Activated naive CD4-positive, alpha-beta T cell (primary cell): ENCODE measurements at regions not wholly inside any gene's neighbourhood (a gene's known extent, or its start where the extent isn't known, plus 50 kb on each side); places are given as distances from the start of the nearest gene placed in this dataset.
"Not testable (repeated sequence)": the region's sequence is repeated elsewhere in the genome, so short reads cannot be mapped to it uniquely, and the experiment has no call there.

Experiments
- DNase-seq, 4 experiments: peaks; one replicate each; lab custom pipeline; 2025; lab: John Stamatoyannopoulos, UW

DNA sequence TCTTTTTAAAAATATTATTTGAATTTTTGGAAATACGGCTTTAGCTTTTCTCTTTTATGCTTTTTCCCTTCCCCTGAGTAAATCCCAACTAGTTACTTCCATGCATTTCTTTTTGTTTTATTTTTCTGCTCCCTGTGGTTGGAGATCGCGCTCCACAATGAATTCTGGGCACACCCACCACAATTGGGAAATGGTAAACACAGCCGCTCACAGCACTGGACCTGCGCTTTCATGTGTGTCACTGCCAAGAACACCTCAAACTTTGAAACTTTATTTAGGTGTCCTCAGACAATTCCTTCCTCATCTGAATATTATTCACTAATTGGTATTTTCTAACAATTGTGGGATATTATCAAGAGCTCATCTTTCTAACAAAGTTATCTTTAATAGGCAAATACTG, 82.8 kb upstream of the TMEM18 start:
- DNase-seq, result no peak

DNA sequence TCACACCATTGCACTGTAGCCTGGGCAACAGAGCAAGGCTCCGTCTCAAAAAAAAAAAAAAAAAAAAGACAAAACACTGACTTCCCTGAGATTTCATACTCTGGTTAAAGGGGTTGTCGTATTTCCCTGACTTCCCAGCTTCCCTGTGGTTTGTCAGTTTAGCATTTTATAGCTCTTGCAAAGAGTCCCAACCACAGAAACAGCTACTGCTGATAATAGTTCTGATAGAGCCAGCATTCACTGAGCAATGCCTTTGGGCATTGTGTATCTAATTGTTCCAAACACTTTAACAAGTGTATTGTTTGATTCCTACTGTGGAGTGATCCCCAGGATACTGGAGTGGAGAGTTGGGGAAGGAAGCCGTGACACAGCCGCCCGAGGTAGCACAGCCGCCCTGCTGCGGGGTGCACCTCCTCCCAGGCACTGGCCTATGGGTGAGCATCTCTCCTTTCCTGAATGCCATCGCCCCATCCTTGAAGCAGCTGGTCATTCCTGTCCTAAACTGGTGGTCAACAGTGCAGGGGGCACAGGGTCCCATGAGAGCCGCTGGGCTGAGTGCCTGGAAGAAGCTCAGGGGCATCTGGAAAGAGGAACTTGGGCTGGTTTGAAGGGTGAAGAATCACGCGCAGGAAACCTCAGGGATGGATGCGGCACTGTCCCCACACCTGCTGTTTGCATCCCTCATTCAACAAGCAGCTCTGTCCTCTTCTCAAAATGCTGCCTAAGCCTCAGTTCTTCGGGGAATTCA, 81.0 kb upstream of the TMEM18 start:
- no peak for DNase-seq

DNA sequence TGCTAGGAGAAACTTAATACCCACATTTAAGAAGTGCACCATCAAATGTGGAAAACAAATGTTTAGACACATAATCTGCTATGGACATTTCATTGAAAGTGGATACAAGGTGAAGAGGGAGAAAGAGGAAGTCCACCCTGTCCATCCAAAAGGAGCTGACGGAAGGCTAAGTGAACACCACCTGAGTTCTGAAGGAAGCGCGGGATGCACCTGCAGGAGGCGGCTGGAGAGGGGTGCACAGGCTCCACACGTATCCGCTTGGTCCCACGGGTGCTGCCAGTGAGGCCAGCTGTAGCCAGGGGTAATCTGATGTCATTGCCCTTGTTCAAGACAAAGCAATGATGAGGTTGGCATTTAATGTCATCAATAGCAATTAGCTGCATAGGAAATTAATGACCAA, 75.9 kb upstream of the TMEM18 start:
- no peak for DNase-seq

GRCh38 chr2:751474-751873, 74.3 kb upstream of the TMEM18 start:
- DNase-seq, result no peak

DNA sequence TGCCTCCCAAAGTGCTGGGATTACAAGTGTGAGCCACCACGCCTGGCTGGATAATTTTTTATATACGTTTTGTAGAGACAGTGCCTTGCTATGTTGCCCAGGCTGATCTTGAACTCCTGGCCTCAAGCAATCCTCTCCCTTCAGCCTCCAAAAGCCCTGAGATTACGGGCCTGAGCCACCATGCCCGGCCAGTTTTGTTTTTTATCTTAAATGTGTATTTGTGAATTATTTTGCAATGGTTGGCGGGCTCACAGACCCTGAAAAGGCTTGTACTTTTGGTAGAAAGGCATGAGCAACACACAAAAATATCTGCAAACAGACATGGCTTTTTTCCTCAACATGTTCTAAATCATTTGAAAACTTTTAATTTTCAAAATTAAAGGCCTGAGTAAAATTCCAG, 73.4 kb upstream of the TMEM18 start:
- DNase-seq, result no peak

GRCh38 chr2:747762-748351, 70.7 kb upstream of the TMEM18 start:
- DNase-seq, result no peak

DNA sequence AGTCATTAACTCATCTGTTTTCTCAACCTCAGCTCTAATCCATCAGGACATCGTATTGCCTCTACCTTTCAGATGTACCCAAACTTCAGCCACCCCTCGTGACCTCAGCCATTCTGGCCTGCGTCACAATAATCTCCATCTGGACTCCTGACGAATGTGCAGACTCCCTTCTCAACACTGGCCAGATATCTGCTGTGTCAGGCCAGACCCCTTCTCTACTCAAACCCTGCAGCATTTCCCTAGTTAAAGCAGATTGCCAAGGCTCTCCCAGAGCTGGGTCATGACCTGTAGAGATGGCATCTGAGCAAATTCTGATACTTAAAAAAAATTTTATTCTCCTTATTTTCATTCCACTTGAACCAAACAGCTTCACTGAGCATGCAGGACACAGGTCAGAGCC, 69.5 kb upstream of the TMEM18 start:
- DNase-seq, result no peak

DNA sequence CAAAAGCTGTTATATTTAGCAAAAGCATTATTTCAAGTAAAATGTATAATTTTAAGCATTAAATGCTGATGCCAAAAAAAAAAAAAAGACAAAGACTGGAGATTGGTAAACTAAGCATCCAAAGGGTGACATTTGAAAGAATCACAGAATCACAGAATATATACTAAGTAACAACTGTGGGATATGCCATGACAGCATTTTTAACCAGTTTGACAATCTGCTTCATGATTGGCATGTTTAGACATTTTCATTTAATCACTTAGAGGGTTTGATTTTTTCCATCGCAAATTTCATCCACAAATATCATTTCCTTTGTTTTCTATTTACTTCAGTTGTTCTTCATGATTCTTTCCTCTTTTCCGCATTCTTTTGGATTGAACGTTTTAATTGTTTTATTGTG, 66.9 kb upstream of the TMEM18 start:
- DNase-seq, result no peak

- no peak for DNase-seq
Measured at GRCh38 chr2:742221-742620, 65.0 kb upstream of the TMEM18 start.

DNA sequence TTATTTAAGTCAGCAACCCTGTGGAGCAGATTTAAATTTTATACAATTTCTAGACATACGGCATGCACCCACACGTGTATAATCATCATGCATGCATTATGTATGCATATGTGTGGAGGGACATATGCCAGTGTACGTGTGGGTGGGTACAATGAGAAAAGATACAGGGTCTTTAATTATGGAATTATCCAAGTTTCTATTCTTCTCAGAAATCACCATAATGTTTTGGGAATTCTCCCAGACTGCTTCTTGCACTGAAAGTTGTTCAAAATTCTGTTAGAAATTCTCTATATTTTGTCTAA, 63.9 kb upstream of the TMEM18 start:
- no peak for DNase-seq

GRCh38 chr2:740322-741194, 63.4 kb upstream of the TMEM18 start:
- DNase-seq, result peak; percentile 6 to 38 (median 26)

DNA sequence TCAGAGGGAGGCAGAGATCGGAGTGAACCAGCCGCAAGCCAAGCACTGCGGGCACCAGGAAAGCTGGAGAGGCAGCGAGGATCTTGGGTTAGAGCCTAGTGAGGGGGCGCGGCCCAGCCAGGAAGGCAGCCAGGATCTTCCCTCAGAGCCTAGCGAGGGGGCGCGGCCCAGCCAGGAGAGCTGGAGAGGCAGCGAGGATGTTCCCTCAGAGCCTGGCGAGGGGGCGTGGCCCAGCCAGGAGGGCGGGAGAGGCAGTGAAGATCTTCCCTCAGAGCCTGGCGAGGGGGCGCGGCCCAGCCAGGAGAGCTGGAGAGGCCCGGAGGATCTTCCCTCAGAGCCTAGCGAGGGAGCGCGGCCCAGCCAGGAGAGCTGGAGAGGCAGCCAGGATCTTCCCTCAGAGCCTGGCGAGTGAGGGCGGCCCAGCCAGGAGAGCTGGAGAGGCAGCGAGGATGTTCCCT, 62.7 kb upstream of the TMEM18 start:
- not testable (repeated sequence) for DNase-seq

GRCh38 chr2:736939-737338, 59.7 kb upstream of the TMEM18 start:
- DNase-seq, result no peak

DNA sequence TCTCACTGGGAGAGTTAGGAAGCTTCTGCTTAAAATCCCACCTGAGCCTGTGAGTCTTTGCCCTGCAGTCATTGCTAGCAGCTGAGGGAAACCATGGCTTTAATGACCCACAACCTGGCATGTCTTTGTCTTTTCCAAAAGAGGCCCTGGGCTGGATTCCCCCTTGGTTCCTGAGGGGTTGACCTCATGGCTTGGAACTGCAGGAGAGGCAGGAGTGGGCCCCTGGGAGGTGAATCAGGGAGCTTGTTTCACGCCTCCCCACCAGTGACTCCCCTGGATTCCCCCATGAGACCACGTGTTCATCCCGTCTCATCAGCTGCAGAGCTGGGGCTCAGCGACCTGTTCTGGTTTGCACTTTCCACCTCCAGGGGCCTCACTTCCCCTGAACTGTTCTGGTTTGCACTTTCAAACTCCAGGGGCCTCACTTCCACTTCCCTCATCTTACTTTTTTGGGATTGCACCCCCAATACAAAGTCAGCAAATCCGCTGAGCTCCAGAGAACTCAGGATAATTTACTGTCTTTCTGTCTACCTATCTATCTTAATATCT, 58.5 kb upstream of the TMEM18 start:
- DNase-seq, result no peak

DNA sequence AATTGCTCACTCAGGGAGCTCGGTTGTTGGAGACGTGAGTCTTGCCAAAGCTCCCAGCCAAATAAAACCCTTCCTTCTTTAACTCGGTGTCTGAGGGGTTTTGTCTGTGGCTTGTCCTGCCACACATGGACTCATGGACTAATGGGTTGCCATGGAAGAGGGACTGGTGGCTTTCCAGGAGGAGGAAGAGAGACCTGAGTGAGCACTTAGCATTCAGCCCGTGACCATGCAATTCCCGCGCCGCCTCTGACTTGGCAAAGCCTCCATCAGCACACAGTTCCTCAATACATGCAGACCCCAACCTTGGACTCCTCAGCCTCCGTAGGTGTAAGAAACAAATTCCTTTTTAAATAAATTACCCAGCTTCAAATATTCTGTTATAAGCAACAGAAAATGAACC, 57.3 kb upstream of the TMEM18 start:
- DNase-seq, result no peak

GRCh38 chr2:733495-733894, 56.3 kb upstream of the TMEM18 start:
- DNase-seq, result no peak

GRCh38 chr2:733001-733400, 55.8 kb upstream of the TMEM18 start:
- DNase-seq, result no peak

GRCh38 chr2:731711-732110, 54.5 kb upstream of the TMEM18 start:
- DNase-seq, result no peak

DNA sequence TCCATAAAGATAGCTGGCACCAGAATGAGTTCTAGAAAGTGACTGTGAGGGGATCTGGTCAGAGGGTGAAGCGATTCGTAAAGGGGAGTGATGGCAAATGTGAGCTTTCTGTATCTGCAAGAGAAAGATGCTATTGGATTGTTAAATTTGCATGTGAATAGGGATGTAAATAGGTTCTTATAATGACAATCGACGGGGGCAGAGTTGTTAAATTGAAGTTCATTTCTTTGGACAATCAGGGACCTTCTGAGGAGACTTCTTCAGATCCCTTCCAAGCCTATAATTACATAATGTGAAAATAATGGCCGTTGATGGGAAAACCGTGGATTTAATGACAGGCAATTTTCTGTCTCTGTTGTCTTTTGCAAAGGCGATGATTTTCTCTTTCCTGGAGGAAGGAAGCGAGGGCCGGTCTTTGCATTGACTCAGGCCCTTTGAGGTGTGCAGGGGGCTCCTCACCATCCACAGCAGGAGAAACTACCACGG, 52.2 kb upstream of the TMEM18 start:
- DNase-seq, result no peak

DNA sequence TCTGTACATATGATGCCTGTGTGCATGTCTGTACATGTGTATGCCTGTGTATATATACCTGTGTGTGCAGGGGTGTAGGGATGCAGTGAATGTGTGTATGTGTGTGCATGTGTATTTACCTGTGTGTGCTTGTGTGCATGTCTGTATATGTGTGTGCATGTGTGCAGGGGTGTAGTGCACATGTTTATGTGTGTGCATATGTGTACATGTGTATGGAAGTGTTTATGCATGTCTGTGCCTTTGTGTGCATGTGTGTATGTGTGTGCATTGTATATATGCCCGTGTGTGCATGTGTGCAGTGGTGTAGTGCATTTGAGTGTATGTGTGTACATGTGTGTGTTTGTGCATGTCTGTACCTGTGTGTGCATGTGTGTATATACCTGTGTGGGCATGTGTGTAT, 51.0 kb upstream of the TMEM18 start:
- no peak for DNase-seq

DNA sequence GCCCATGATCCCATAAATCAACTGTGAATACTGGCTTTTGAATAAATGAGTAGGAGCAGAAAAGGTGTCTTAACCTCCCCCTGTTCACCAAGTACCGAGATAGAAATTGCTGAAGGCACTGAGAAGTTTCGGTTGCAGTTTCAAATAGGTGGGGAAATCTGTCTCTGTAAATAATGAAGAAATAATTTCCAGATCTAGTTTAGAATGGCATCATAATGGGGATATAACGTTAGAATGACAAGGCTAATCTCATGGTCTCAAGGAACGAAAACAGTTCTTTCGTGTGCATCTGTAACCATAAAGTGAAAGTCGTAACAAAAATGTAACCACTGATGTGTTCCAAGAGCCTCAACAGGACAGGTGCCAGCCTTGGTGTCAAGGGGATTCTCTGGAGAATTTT, 49.9 kb upstream of the TMEM18 start:
- DNase-seq, result no peak
